Effector memory CD4-positive, alpha-beta T cell (primary cell): ENCODE measurements at regions not wholly inside any gene's neighbourhood (a gene's known extent, or its start where the extent isn't known, plus 50 kb on each side); places are given as distances from the start of the nearest gene placed in this dataset.

Experiments used
- DNase-seq, 3 donors: peaks; one replicate each; pipeline ENCODE4 v3.0.0-alpha.2; 2020
- H3K27ac ChIP-seq: 2 replicates; pipeline ENCODE4 v1.7.0; 2013; ENCODE audit warnings: mild to moderate bottlenecking, low read length, moderate library complexity; ENCODE audit not compliant: insufficient read depth, poor library complexity, severe bottlenecking
- H3K27me3 ChIP-seq: replicated peaks from 2 replicates; pipeline ENCODE4 v1.7.0; 2013; ENCODE audit warnings: mild to moderate bottlenecking, low read length; ENCODE audit not compliant: insufficient read depth, control insufficient read depth, poor library complexity, severe bottlenecking
- H3K36me3 ChIP-seq: 2 replicates; pipeline ENCODE4 v1.7.0; 2013; ENCODE audit warnings: mild to moderate bottlenecking, low read length, moderate library complexity; ENCODE audit not compliant: control insufficient read depth, insufficient read depth
- H3K4me1 ChIP-seq: 2 replicates; pipeline ENCODE4 v1.7.0; 2013; ENCODE audit warnings: low read length, mild to moderate bottlenecking; ENCODE audit not compliant: control insufficient read depth, insufficient read depth, poor library complexity, severe bottlenecking
- H3K4me3 ChIP-seq: 2 replicates; pipeline ENCODE4 v1.7.0; 2013; ENCODE audit warnings: low read length, low read depth, mild to moderate bottlenecking; ENCODE audit not compliant: insufficient read depth, poor library complexity, severe bottlenecking
- H3K9me3 ChIP-seq: 2 replicates; pipeline ENCODE4 v1.7.0; 2013; ENCODE audit warnings: mild to moderate bottlenecking, low read length, moderate library complexity; ENCODE audit not compliant: control insufficient read depth

DNA sequence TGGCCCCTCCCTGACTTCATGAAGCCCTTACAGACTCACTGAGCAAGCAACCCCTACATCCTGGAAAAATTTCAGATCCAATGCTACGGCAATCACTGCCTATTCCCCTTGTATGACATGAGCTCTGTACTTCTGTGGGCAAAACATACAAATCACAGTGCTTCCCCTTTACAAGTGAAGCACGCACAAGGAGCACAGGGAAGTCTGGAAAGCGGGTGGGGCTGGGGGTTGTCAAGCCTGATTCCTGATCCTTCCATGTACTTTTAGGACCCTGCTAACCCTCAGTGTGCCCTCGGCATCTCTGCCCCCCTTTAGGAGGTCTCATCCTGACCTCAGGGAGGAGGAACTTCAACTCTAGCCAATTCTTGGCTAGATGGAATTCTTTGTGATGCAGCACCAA lies 405.7 kb upstream of the POU3F1 start:
- DNase-seq: no peak
- no peaks in the 10 kb centered on the region for H3K9me3 ChIP-seq
- H3K36me3 ChIP-seq: no peaks in the 10 kb centered on the region
- H3K4me1 ChIP-seq: no peaks in the 10 kb centered on the region
- H3K27ac ChIP-seq: no peak overlapping the region
- no peak overlapping the region for H3K4me3 ChIP-seq
- H3K27me3 ChIP-seq: no peaks in the 10 kb centered on the region

- no peaks in the 10 kb centered on the region for H3K27me3 ChIP-seq
- no peaks in the 10 kb centered on the region for H3K36me3 ChIP-seq
- H3K4me3 ChIP-seq: no peak overlapping the region
- no peak overlapping the region for H3K27ac ChIP-seq
- DNase-seq: no peak
- H3K4me1 ChIP-seq: no peaks in the 10 kb centered on the region
- no peaks in the 10 kb centered on the region for H3K9me3 ChIP-seq
Observed at GRCh38 chr1:38451541-38451993, 405.0 kb upstream of the POU3F1 start.

- Histone ChIP-seq H3K4me3 (no peak overlapping the region), H3K36me3 (no peaks in the 10 kb centered on the region), H3K27me3 (no peaks in the 10 kb centered on the region), H3K27ac (no peak overlapping the region), H3K9me3 (no peaks in the 10 kb centered on the region), H3K4me1 (no peaks in the 10 kb centered on the region)
- DNase-seq: no peak
Observed at GRCh38 chr1:38448893-38449292, 402.3 kb upstream of the POU3F1 start.

- Histone ChIP-seq H3K27me3 (no peaks in the 10 kb centered on the region), H3K4me1 (no peaks in the 10 kb centered on the region), H3K4me3 (no peak overlapping the region), H3K9me3 (no peaks in the 10 kb centered on the region), H3K36me3 (no peaks in the 10 kb centered on the region), H3K27ac (no peak overlapping the region)
- no peak for DNase-seq
Observed at GRCh38 chr1:38446936-38447335, 400.3 kb upstream of the POU3F1 start.

- DNase-seq: no peak
- Histone ChIP-seq H3K9me3 (peaks cover 6% of the 10 kb centered on the region), H3K4me3 (no peak overlapping the region), H3K4me1 (no peaks in the 10 kb centered on the region), H3K36me3 (no peaks in the 10 kb centered on the region), H3K27ac (no peak overlapping the region), H3K27me3 (no peaks in the 10 kb centered on the region)
Observed at GRCh38 chr1:38444770-38445442, 398.3 kb upstream of the POU3F1 start.

- Histone ChIP-seq H3K4me1 (no peaks in the 10 kb centered on the region), H3K36me3 (no peaks in the 10 kb centered on the region), H3K27ac (no peak overlapping the region), H3K27me3 (no peaks in the 10 kb centered on the region), H3K9me3 (peaks cover 6% of the 10 kb centered on the region), H3K4me3 (no peak overlapping the region)
- no peak for DNase-seq
Observed at GRCh38 chr1:38444311-38444710, 397.7 kb upstream of the POU3F1 start.

GRCh38 chr1:38440402-38440801 lies 393.8 kb upstream of the POU3F1 start:
- Histone ChIP-seq H3K36me3 (no peaks in the 10 kb centered on the region), H3K9me3 (peaks cover 6% of the 10 kb centered on the region), H3K27ac (no peak overlapping the region), H3K27me3 (no peaks in the 10 kb centered on the region), H3K4me3 (no peak overlapping the region), H3K4me1 (no peaks in the 10 kb centered on the region)
- no peak for DNase-seq

- no peak overlapping the region for H3K27ac ChIP-seq
- no peak for DNase-seq
- H3K27me3 ChIP-seq: no peaks in the 10 kb centered on the region
- H3K4me1 ChIP-seq: no peaks in the 10 kb centered on the region
- peaks cover 6% of the 10 kb centered on the region for H3K9me3 ChIP-seq
- H3K36me3 ChIP-seq: no peaks in the 10 kb centered on the region
- H3K4me3 ChIP-seq: no peak overlapping the region
Observed at GRCh38 chr1:38436749-38437148, 390.2 kb upstream of the POU3F1 start.

GRCh38 chr1:38436006-38436405 lies 389.4 kb upstream of the POU3F1 start:
- no peak for DNase-seq
- H3K27me3 ChIP-seq: no peaks in the 10 kb centered on the region
- H3K27ac ChIP-seq: no peak overlapping the region
- peaks cover 2% of the 10 kb centered on the region for H3K9me3 ChIP-seq
- H3K36me3 ChIP-seq: no peaks in the 10 kb centered on the region
- no peak overlapping the region for H3K4me3 ChIP-seq
- H3K4me1 ChIP-seq: no peaks in the 10 kb centered on the region

DNA sequence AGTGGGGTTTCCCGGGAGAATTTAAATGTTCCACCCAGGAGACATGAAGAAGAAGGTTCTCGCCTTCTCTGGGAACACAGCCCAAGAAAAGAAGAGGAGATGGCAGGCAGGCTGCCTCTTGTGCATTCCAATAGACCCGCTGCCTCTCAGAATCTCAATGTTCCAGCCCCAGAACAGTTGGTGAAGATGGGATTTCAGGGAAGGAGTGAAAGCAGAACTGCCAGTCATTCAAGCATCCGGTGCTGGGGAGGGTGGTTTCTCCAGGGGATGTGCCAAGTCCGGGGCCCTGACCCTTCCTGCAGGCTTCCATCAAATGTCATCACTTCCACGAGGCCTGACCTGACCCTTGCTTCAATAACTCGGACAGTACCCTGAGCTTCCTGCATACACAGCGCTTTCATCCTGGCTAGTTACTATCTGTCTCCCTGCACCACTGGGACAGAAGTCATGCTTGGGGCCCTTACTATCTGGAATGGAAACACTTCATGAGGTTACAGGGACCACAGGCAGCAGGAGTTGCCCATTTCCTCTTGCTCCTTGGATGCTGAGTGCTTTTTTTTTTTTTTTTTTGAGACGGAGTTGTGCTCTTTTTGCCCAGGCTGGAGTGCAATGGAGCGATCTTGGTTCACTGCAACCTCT lies 386.6 kb upstream of the POU3F1 start:
- no peaks in the 10 kb centered on the region for H3K36me3 ChIP-seq
- no peaks in the 10 kb centered on the region for H3K4me1 ChIP-seq

More for the DNA sequence above, 386.6 kb upstream of the POU3F1 start:
- Histone ChIP-seq H3K9me3 (no peaks in the 10 kb centered on the region), H3K27ac (no peak overlapping the region), H3K27me3 (no peaks in the 10 kb centered on the region), H3K4me3 (no peak overlapping the region)
- no peak for DNase-seq
